ENCODE measurements at regions not wholly inside any gene's neighbourhood (a gene's known extent, or its start where the extent isn't known, plus 50 kb on each side); places are given as distances from the start of the nearest gene placed in this dataset.
A peak's percentile ranks its signal among the peaks of the same experiment; 100 is the strongest.

GRCh38 chr16:14002416-14002990 lies 68.6 kb upstream of the MRTFB start:
- DNase-seq (ENCODE audit: low read depth, low spot score), result no peak
- Histone ChIP-seq H3K4me3 (ENCODE audit: insufficient read length, low read depth) (no peak overlapping the region), H3K9ac (ENCODE audit: insufficient read length, low read depth) (no peak overlapping the region), H3K4me1 (ENCODE audit: insufficient read depth, insufficient read length) (peaks cover 17% of the 10 kb centered on the region), H3K27me3 (ENCODE audit: insufficient read depth, insufficient read length) (no peaks in the 10 kb centered on the region), H3K36me3 (ENCODE audit: insufficient read depth, insufficient read length, low read length) (no peaks in the 10 kb centered on the region), H3K9me3 (ENCODE audit: insufficient read depth, low read length) (no peaks in the 10 kb centered on the region)
- no peak for TF ChIP-seq ZNF274 (IDR thresholded peaks at IDR 0.05; ENCODE audit: low read depth, low read length)
- TF ChIP-seq SUZ12 (IDR thresholded peaks at IDR 0.05; ENCODE audit: extremely low read depth, insufficient read depth, insufficient read length), result no peak
- no peak for TF ChIP-seq YY1 (IDR thresholded peaks at IDR 0.05; ENCODE audit: insufficient read depth, insufficient read length)

GRCh38 chr16:14003074-14003570 lies 68.0 kb upstream of the MRTFB start:
- Histone ChIP-seq H3K4me1 (ENCODE audit: insufficient read depth, insufficient read length) (peaks cover 17% of the 10 kb centered on the region), H3K9ac (ENCODE audit: insufficient read length, low read depth) (peak overlapping the region; percentile 36), H3K36me3 (ENCODE audit: insufficient read depth, insufficient read length, low read length) (no peaks in the 10 kb centered on the region), H3K4me3 (ENCODE audit: insufficient read length, low read depth) (no peak overlapping the region), H3K9me3 (ENCODE audit: insufficient read depth, low read length) (no peaks in the 10 kb centered on the region), H3K27me3 (ENCODE audit: insufficient read depth, insufficient read length) (no peaks in the 10 kb centered on the region)
- TF ChIP-seq ZNF274 (IDR thresholded peaks at IDR 0.05; ENCODE audit: low read depth, low read length) (no peak), YY1 (IDR thresholded peaks at IDR 0.05; ENCODE audit: insufficient read depth, insufficient read length) (no peak), SUZ12 (IDR thresholded peaks at IDR 0.05; ENCODE audit: extremely low read depth, insufficient read depth, insufficient read length) (no peak)
- DNase-seq (ENCODE audit: low read depth, low spot score), result peak; percentile 68

DNA sequence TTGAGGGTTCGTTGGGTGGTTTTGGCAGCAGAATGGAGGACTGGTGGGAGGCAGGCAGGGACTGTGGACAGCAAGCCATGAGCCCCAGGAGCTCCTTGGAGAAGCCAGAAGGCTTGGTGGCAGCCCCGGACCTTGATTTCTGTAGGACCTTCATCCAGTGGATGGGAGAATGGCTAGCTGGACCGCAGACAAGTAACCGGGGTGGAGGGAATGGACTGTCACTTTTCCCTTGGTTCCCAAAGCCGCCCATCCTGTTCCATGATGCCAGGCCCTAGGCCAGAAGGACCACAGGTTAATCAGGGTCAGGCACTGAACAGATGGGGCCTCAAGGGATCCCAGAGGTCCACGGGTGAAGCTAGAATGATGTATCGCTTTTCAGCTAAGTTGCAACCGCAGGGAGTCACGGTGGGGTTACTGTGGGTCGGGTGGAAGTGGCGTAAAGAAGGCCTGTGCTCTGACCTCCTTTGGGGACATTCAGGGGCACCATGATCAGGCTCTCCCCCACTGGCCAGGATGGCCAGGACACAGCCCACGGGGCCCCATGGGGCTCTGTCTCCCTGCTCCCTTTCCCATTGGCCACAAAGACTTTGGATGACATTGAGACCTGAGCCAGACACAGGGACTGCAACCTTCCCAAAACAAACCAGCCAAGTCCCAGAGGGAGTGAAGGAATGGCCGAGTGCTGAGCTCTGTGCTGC lies 66.9 kb upstream of the MRTFB start:
- Histone ChIP-seq H3K4me3 (ENCODE audit: insufficient read length, low read depth) (no peak overlapping the region), H3K36me3 (ENCODE audit: insufficient read depth, insufficient read length, low read length) (no peaks in the 10 kb centered on the region), H3K27me3 (ENCODE audit: insufficient read depth, insufficient read length) (no peaks in the 10 kb centered on the region), H3K9me3 (ENCODE audit: insufficient read depth, low read length) (no peaks in the 10 kb centered on the region), H3K4me1 (ENCODE audit: insufficient read depth, insufficient read length) (peaks cover 17% of the 10 kb centered on the region), H3K9ac (ENCODE audit: insufficient read length, low read depth) (no peak overlapping the region)
- no peak for DNase-seq (ENCODE audit: low read depth, low spot score)
- no peak for TF ChIP-seq ZNF274 (IDR thresholded peaks at IDR 0.05; ENCODE audit: low read depth, low read length)
- TF ChIP-seq SUZ12 (IDR thresholded peaks at IDR 0.05; ENCODE audit: extremely low read depth, insufficient read depth, insufficient read length), result no peak
- TF ChIP-seq YY1 (IDR thresholded peaks at IDR 0.05; ENCODE audit: insufficient read depth, insufficient read length), result no peak

DNA sequence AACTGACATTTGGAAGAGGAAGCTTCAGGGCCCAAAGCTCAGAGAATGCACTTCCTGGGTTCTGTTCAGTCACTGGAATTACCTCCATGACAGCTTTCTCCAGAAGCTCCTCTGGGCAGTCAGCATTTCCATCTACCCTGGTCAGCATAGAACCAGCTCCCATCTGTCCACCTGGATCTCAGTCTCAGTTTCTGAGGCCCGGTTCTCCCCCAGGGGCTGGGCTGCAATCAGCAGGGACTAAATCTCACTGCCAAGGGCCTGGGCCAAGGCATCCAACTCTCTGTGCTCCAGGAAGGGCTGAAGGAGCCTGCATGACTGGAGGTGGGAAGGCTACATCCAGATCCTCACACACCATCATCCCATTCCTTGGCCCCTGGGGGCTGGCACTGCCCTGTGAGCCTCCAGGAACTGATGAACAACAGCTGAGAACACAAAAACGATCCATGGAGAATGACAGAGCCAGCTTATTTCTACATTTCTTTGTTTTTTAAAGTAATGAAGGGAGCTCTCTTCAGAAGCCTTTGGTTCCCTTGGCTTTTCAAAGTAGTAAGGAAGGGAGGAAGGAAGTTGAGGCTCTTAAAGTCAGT lies 66.3 kb upstream of the MRTFB start:
- H3K4me1 ChIP-seq (ENCODE audit: insufficient read depth, insufficient read length), result peaks cover 14% of the 10 kb centered on the region
- H3K9ac ChIP-seq (ENCODE audit: insufficient read length, low read depth), result no peak overlapping the region
- DNase-seq (ENCODE audit: low read depth, low spot score), result no peak
- H3K9me3 ChIP-seq (ENCODE audit: insufficient read depth, low read length), result no peaks in the 10 kb centered on the region
- TF ChIP-seq SUZ12 (IDR thresholded peaks at IDR 0.05; ENCODE audit: extremely low read depth, insufficient read depth, insufficient read length), result no peak
- TF ChIP-seq ZNF274 (IDR thresholded peaks at IDR 0.05; ENCODE audit: low read depth, low read length), result no peak
- TF ChIP-seq YY1 (IDR thresholded peaks at IDR 0.05; ENCODE audit: insufficient read depth, insufficient read length), result no peak
- no peaks in the 10 kb centered on the region for H3K27me3 ChIP-seq (ENCODE audit: insufficient read depth, insufficient read length)
- H3K4me3 ChIP-seq (ENCODE audit: insufficient read length, low read depth), result no peak overlapping the region
- no peaks in the 10 kb centered on the region for H3K36me3 ChIP-seq (ENCODE audit: insufficient read depth, insufficient read length, low read length)

GRCh38 chr16:14005335-14005734 lies 65.8 kb upstream of the MRTFB start:
- Histone ChIP-seq H3K9ac (ENCODE audit: insufficient read length, low read depth) (no peak overlapping the region), H3K4me3 (ENCODE audit: insufficient read length, low read depth) (no peak overlapping the region), H3K36me3 (ENCODE audit: insufficient read depth, insufficient read length, low read length) (no peaks in the 10 kb centered on the region), H3K4me1 (ENCODE audit: insufficient read depth, insufficient read length) (peaks cover 14% of the 10 kb centered on the region), H3K27me3 (ENCODE audit: insufficient read depth, insufficient read length) (no peaks in the 10 kb centered on the region), H3K9me3 (ENCODE audit: insufficient read depth, low read length) (no peaks in the 10 kb centered on the region)
- DNase-seq (ENCODE audit: low read depth, low spot score), result no peak
- TF ChIP-seq YY1 (IDR thresholded peaks at IDR 0.05; ENCODE audit: insufficient read depth, insufficient read length) (no peak), SUZ12 (IDR thresholded peaks at IDR 0.05; ENCODE audit: extremely low read depth, insufficient read depth, insufficient read length) (no peak), ZNF274 (IDR thresholded peaks at IDR 0.05; ENCODE audit: low read depth, low read length) (no peak)

DNA sequence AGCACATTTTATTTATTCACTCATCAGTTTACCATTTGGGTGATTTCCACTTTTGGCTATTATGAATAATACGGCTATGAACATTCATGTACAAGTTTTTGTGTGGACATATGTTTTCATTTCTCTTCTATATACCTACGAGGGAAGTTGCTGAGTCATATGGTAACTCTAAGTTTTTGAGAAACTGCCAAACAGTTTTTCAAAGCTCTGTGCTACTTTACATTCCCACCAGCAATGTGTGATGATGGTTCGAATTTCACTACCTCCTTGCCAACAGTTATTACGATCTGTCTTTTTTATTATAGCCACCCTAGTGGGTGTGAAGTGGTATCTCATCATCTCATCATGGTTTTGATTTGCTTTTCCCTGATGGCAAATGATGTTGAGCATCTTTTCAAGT lies 63.7 kb upstream of the MRTFB start:
- TF ChIP-seq ZNF274 (IDR thresholded peaks at IDR 0.05; ENCODE audit: low read depth, low read length) (no peak), SUZ12 (IDR thresholded peaks at IDR 0.05; ENCODE audit: extremely low read depth, insufficient read depth, insufficient read length) (no peak), YY1 (IDR thresholded peaks at IDR 0.05; ENCODE audit: insufficient read depth, insufficient read length) (no peak)
- DNase-seq (ENCODE audit: low read depth, low spot score), result no peak
- Histone ChIP-seq H3K4me1 (ENCODE audit: insufficient read depth, insufficient read length) (peaks cover 15% of the 10 kb centered on the region), H3K9ac (ENCODE audit: insufficient read length, low read depth) (no peak overlapping the region), H3K27me3 (ENCODE audit: insufficient read depth, insufficient read length) (no peaks in the 10 kb centered on the region), H3K9me3 (ENCODE audit: insufficient read depth, low read length) (no peaks in the 10 kb centered on the region), H3K36me3 (ENCODE audit: insufficient read depth, insufficient read length, low read length) (no peaks in the 10 kb centered on the region), H3K4me3 (ENCODE audit: insufficient read length, low read depth) (no peak overlapping the region)

- no peak overlapping the region for H3K9ac ChIP-seq (ENCODE audit: insufficient read length, low read depth)
Observed at GRCh38 chr16:14011001-14011400, 60.1 kb upstream of the MRTFB start.

More at GRCh38 chr16:14011001-14011400, 60.1 kb upstream of the MRTFB start:
- TF ChIP-seq YY1 (IDR thresholded peaks at IDR 0.05; ENCODE audit: insufficient read depth, insufficient read length) (no peak), SUZ12 (IDR thresholded peaks at IDR 0.05; ENCODE audit: extremely low read depth, insufficient read depth, insufficient read length) (no peak), ZNF274 (IDR thresholded peaks at IDR 0.05; ENCODE audit: low read depth, low read length) (no peak)
- DNase-seq (ENCODE audit: low read depth, low spot score), result no peak
- Histone ChIP-seq H3K27me3 (ENCODE audit: insufficient read depth, insufficient read length) (no peaks in the 10 kb centered on the region), H3K36me3 (ENCODE audit: insufficient read depth, insufficient read length, low read length) (no peaks in the 10 kb centered on the region), H3K4me1 (ENCODE audit: insufficient read depth, insufficient read length) (peaks cover 2% of the 10 kb centered on the region), H3K9me3 (ENCODE audit: insufficient read depth, low read length) (no peaks in the 10 kb centered on the region), H3K4me3 (ENCODE audit: insufficient read length, low read depth) (no peak overlapping the region)

Measured in NT2/D1 (cell line).